Pancreas (tissue), 10 donors: ENCODE measurements at regions not wholly inside any gene's neighbourhood (a gene's known extent, or its start where the extent isn't known, plus 50 kb on each side); places are given as distances from the start of the nearest gene placed in this dataset.

Source experiments
- ATAC-seq, 4 donors: fragments of 200-7000 bp; cut with Tn5 transposase; one replicate each; pipeline versions ENCODE4 v1.8.0 to v1.9.1; 2020; ENCODE audit warnings: mild to moderate bottlenecking in 4 of 4, moderate library complexity in 4 of 4
- DNase-seq, 6 donors: peaks; one replicate each; pipeline ENCODE4 v3.0.0-alpha.2; 2020
- FAIRE-seq: peaks from 2 replicates; lab custom pipeline; 2012; peaks lifted over from hg19 to GRCh38; lab: Jason Lieb, UNC
- H3K27ac ChIP-seq, 4 donors: fragments of 200-600 bp; sonication (generic); 1 replicate in 3 of 4; 2 replicates in 1 of 4; pipeline versions ENCODE4 v1.5.0 to v1.8.0; 2020
- H3K27me3 ChIP-seq, 4 donors: fragments of 200-600 bp; one replicate each; pipeline ENCODE4 v1.8.0; 2021
- H3K36me3 ChIP-seq, 3 donors: fragments of 200-600 bp; sonication (generic) in 1 of 3; one replicate each; pipeline versions ENCODE4 v1.5.0 to v1.8.0; 2020 to 2021
- H3K4me1 ChIP-seq, 3 donors: fragments of 200-600 bp; one replicate each; pipeline ENCODE4 v1.8.0; 2021
- H3K4me3 ChIP-seq, 4 donors: fragments of 200-600 bp; sonication (generic) in 2 of 4; one replicate each; pipeline versions ENCODE4 v1.5.0 to v1.8.0; 2020 to 2021
- H3K9me3 ChIP-seq, 4 donors: fragments of 200-600 bp; one replicate each; pipeline ENCODE4 v1.8.0; 2021
- WGBS, 2 donors: extraction: QIAGEN DNeasy Blood & Tissue Kit; methylation state at CpG; one replicate each; pipeline ENCODE4 v1.1.7; 2013; 5-methylcytosine and 5-hydroxymethylcytosine counted together
- intact Hi-C, 3 donors: fragments of 100-400 bp; cut with DNase I; formaldehyde crosslinking; loops; one replicate each; pipeline versions ENCODE4 v1.11.1 to v1.14.2; 2022
- TF ChIP-seq, protein P1 (sequence below), 4 donors: fragments of 200-600 bp; sonication (generic) in 3 of 4; IDR thresholded peaks; one replicate each; pipeline versions ENCODE4 v1.5.0 to v1.8.0; 2021; ENCODE audit warnings: antibody characterized with exemption in 4 of 4
- donor health status: healthy with polysubstance abuse.
- donor health status: DM: no; HTN: no; CAD: no; lungs with moderate emphysema.
- donor health status: DM: no; HTN: no; CAD: no.
- donor health status: control.
- donor health status: control.
- donor health status: Bipolar disorder and iron deficiency.
- donor health status: DM: yes; HTN: yes; CAD: no.
- donor health status: DM: no; HTN: no; CAD: no.
- donor health status: DM: no; HTN: no; CAD: no.
- donor health status: DM: yes; HTN: yes; CAD: no.

DNA sequence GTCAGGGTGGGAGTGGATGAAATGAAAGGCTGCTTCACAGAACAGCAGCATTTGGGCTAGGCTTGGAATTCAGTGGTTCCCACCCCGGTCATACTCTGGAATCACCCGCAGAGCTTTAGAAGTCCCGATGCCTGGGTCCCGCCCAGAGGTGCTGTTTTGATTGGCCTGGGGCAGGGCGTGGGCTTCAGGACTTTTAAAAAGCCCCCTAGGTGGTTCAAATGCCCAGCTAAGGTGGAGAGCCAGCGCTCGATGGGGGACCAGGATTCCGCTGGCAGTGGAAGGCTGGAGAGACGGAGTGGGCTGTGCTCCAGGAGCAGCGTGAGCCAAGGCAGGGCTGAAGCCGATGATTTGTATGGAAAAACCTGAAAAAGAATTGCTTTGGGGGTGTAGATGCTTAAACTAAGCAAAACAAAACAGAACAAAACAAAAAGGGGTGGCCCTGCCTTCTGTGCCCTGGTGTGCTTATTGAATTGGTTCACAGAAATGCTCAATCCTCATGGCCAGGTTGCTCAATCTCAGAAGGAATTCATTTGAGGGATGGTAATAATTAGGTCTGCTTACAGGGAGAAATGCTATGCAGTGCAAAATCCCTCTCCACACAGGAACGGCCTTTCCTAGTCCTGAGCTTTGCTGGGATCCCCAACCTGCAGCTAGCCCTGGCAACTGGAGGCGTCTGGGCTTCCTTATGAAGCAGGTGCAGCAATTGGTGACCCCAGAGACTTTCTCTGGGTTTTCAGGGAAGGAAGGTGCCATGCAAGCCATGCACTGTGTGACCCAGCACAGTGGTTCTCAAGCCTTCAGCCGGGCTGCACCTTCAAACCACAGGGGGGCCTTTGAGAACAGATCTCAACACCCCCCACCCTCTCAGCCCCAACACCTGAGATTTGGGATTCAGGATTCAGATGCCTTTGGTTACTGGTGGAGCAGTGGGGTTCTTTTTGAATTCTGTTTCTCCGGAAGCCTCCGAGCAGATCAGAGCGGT is 174.0 kb upstream of the ZNF618 start:
- intact Hi-C loops: no loop called here
- no peak overlapping the region for H3K4me3 ChIP-seq
- H3K27ac ChIP-seq: no peak overlapping the region
- H3K4me1 ChIP-seq: peaks cover 18 to 28% (median 25%) of the 10 kb centered on the region in 3 donors
- H3K36me3 ChIP-seq: no peaks in the 10 kb centered on the region
- FAIRE-seq: no peak
- no peaks in the 10 kb centered on the region for H3K9me3 ChIP-seq
- ATAC-seq: no peak
- no peaks in the 10 kb centered on the region for H3K27me3 ChIP-seq
- 85 to 88% methylated on average over 17 of the region's 17 CpGs for WGBS, 2 donors
- no peak for DNase-seq
- TF ChIP-seq, protein P1, sequence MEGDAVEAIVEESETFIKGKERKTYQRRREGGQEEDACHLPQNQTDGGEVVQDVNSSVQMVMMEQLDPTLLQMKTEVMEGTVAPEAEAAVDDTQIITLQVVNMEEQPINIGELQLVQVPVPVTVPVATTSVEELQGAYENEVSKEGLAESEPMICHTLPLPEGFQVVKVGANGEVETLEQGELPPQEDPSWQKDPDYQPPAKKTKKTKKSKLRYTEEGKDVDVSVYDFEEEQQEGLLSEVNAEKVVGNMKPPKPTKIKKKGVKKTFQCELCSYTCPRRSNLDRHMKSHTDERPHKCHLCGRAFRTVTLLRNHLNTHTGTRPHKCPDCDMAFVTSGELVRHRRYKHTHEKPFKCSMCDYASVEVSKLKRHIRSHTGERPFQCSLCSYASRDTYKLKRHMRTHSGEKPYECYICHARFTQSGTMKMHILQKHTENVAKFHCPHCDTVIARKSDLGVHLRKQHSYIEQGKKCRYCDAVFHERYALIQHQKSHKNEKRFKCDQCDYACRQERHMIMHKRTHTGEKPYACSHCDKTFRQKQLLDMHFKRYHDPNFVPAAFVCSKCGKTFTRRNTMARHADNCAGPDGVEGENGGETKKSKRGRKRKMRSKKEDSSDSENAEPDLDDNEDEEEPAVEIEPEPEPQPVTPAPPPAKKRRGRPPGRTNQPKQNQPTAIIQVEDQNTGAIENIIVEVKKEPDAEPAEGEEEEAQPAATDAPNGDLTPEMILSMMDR (IDR thresholded peaks at IDR 0.05): no peak

DNA sequence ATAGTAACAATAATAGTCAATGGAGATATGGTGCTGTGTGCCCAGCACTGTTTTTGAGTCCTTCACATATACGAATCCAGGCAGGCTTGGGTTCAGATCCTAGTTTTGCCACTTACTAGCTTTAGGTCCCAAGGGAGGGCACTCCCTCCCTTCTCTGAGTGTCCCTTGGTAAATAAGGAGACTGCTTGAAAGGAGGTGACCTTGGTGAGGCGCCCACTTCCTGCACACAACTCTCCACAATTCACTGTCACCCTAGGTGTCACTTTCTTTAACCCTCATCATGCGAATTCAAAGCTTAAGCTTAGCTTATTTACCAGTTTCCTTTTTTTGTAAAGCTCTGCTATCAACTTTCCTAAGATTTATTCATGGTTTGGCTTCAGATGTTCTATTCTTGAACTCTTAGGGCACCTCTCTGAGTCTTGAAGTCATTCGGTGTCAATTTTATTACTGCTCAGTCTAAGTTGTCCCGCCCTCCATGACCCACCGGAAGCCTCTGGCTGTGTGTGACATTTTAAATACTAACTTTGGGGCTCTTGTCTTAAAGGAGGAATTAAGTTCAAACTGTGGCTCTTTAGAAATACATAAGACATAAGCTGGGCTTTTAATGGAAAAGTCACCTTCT is 170.7 kb upstream of the ZNF618 start:
- Histone ChIP-seq H3K4me1 (peaks cover 23 to 28% (median 28%) of the 10 kb centered on the region in 3 donors), H3K36me3 (no peaks in the 10 kb centered on the region), H3K9me3 (no peaks in the 10 kb centered on the region), H3K4me3 (no peak overlapping the region), H3K27ac (peak overlapping the region; percentile 3 to 65 (median 42)), H3K27me3 (no peaks in the 10 kb centered on the region)
- no peak for FAIRE-seq
- intact Hi-C loops: no loop called here
- peak; percentile 6 to 45 (median 26) for ATAC-seq
- WGBS, 2 donors: 53 to 59% methylated on average over 6 of the region's 6 CpGs
- TF ChIP-seq, protein P1 (IDR thresholded peaks at IDR 0.05): no peak
- no peak for DNase-seq

DNA sequence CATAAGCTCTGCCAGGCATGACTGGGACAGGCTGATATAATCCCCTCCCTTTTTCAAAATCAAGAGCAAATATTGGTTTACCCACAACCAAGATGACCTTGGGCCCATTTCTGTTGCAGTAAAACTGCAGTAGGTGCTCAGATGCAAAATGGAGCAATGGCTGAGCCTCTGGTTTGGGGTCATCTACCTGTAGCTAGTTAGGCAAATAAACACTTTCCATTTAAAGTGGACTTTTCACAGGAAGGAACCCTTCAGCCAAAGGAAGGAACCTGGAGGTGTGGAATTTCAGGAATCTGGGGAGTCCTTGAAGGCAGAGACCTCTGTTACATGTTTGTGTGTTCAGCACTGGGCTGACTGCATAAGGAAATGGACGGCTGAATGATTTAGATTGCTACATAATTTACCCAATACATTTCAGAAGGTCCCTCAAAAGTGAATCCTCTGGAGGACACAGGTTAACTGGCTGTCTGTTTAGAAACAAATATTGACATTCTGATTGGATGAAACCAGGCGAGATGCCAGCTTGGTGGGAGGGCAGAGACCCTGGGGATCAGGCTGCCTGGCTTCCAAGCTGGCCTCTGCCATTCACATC is 170.1 kb upstream of the ZNF618 start:
- FAIRE-seq (no peak), ATAC-seq (peak; percentile 65 to 87 (median 78)), DNase-seq (peak in 3 of 6 donors; percentile 30 to 58 (median 43))
- WGBS, 2 donors: 27 to 31% methylated on average over 2 of the region's 2 CpGs
- intact Hi-C loops: no loop called here
- Histone ChIP-seq H3K27me3 (no peaks in the 10 kb centered on the region), H3K4me1 (peaks cover 23 to 28% (median 28%) of the 10 kb centered on the region in 3 donors), H3K4me3 (no peak overlapping the region), H3K27ac (peak overlapping the region; percentile 3 to 65 (median 42)), H3K36me3 (no peaks in the 10 kb centered on the region), H3K9me3 (no peaks in the 10 kb centered on the region)
- TF ChIP-seq, protein P1 (IDR thresholded peaks at IDR 0.05): no peak

DNA sequence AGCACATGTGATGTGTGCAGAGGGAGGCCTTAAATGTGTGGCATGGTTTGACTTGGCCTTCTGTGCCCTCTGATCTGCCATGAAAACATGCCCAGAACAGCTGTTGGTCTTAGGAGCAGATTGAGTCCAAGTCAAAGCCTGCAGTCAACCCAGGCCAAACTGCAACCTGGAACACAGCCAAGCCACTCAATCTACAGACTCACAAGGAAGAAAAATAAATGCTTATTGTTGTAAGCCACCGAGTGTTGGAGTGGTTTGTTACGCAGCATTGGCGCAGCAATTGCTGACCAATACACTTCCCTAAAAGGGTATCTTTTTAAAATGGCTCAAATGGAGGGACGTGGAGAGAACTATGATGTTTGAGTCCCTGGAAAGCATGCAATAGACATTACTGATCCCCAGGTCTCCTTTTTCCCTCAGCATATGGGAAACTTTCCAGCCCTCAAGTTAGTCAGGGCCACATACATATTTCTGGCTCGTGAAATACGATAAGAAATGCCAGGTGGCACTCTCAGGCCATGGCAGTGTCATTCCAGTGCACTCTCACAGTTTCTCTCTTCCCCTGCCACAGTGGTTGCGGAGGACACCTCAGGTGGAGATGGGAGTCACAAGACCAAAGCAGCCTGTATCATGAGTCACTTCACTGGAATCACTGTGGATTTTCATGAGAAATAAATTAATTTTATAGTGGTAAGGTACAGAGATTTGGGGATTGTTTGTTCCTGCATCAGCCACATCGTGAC is 168.0 kb upstream of the ZNF618 start:
- H3K36me3 ChIP-seq: no peaks in the 10 kb centered on the region
- H3K27ac ChIP-seq: peak overlapping the region in 3 of 4 donors; percentile 9 to 17 (median 10)
- ATAC-seq (peak; percentile 32 to 50 (median 46)), FAIRE-seq (no peak), DNase-seq (peak in 2 of 6 donors; percentile 34 to 43)
- H3K9me3 ChIP-seq: no peaks in the 10 kb centered on the region
- no peaks in the 10 kb centered on the region for H3K27me3 ChIP-seq
- intact Hi-C loops: no loop called here
- 57 to 60% methylated on average over 8 of the region's 8 CpGs for WGBS, 2 donors
- H3K4me1 ChIP-seq: peaks cover 27 to 29% (median 27%) of the 10 kb centered on the region in 3 donors
- no peak overlapping the region for H3K4me3 ChIP-seq
- TF ChIP-seq, protein P1 (IDR thresholded peaks at IDR 0.05): no peak
